ENCODE measurements at regions not wholly inside any gene's neighbourhood (a gene's known extent, or its start where the extent isn't known, plus 50 kb on each side); places are given as distances from the start of the nearest gene placed in this dataset.
"Not testable (repeated sequence)": the region's sequence is repeated elsewhere in the genome, so short reads cannot be mapped to it uniquely, and the experiment has no call there.

- DNase-seq: no peak
Observed at GRCh38 chr14:37890095-37890494, 294.7 kb downstream of the TTC6 start.

- not testable (repeated sequence) for DNase-seq
Observed at GRCh38 chr14:37891500-37891899, 296.1 kb downstream of the TTC6 start.

- no peak for DNase-seq
Observed at GRCh38 chr14:37894463-37894862, 299.0 kb downstream of the TTC6 start.

- no peak for DNase-seq
Observed at GRCh38 chr14:37899365-37899764, 303.9 kb downstream of the TTC6 start.

- no peak for DNase-seq
Observed at GRCh38 chr14:37900561-37900960, 305.1 kb downstream of the TTC6 start.

GRCh38 chr14:37901978-37902377, 305.7 kb upstream of the SSTR1 start:
- no peak for DNase-seq

- DNase-seq: peak in 4 of 56 donors; percentile 0 to 20 (median 2)
Observed at GRCh38 chr14:37903343-37904191, 304.1 kb upstream of the SSTR1 start.

- DNase-seq: no peak
Observed at GRCh38 chr14:37924622-37925021, 283.1 kb upstream of the SSTR1 start.

GRCh38 chr14:37932008-37932407, 275.7 kb upstream of the SSTR1 start:
- DNase-seq: no peak

GRCh38 chr14:37932481-37932880, 275.2 kb upstream of the SSTR1 start:
- no peak for DNase-seq

- no peak for DNase-seq
Observed at GRCh38 chr14:37936971-37937370, 270.7 kb upstream of the SSTR1 start.

- no peak for DNase-seq
Observed at GRCh38 chr14:37939442-37940028, 268.2 kb upstream of the SSTR1 start.

- no peak for DNase-seq
Observed at GRCh38 chr14:37945959-37946358, 261.7 kb upstream of the SSTR1 start.

- no peak for DNase-seq
Observed at GRCh38 chr14:37946819-37947218, 260.9 kb upstream of the SSTR1 start.

GRCh38 chr14:37948266-37948665, 259.4 kb upstream of the SSTR1 start:
- no peak for DNase-seq

GRCh38 chr14:37968664-37969240, 239.0 kb upstream of the SSTR1 start:
- DNase-seq: no peak

GRCh38 chr14:37969511-37969979, 238.2 kb upstream of the SSTR1 start:
- DNase-seq: no peak

GRCh38 chr14:37970696-37971095, 237.0 kb upstream of the SSTR1 start:
- no peak for DNase-seq

- DNase-seq: no peak
Observed at GRCh38 chr14:37972941-37973887, 234.5 kb upstream of the SSTR1 start.

GRCh38 chr14:37974421-37974820, 233.3 kb upstream of the SSTR1 start:
- no peak for DNase-seq

GRCh38 chr14:37977481-37977880, 230.2 kb upstream of the SSTR1 start:
- no peak for DNase-seq

Measured in nucleus accumbens (tissue), 56 donors.